ENCODE measurements at regions not wholly inside any gene's neighbourhood (a gene's known extent, or its start where the extent isn't known, plus 50 kb on each side); places are given as distances from the start of the nearest gene placed in this dataset.

- DNase-seq, result no peak
These were observed 70.2 kb downstream of the KLF5 start for GRCh38 chr13:73129023-73129422.
